HG03558 (cell line): ENCODE measurements at regions not wholly inside any gene's neighbourhood (a gene's known extent, or its start where the extent isn't known, plus 50 kb on each side); places are given as distances from the start of the nearest gene placed in this dataset.
"Not testable (repeated sequence)": the region's sequence is repeated elsewhere in the genome, so short reads cannot be mapped to it uniquely, and the experiment has no call there.

Source experiments
- ATAC-seq: cut with Tn5 transposase; IDR thresholded peaks from one replicate; pipeline ENCODE4 v1.9.1; 2021; ENCODE audit warnings: moderate number of reproducible peaks; ENCODE audit not compliant: unreplicated experiment; ENCODE audit errors: extremely low read depth

GRCh38 chr3:77707281-77707680 is 667.4 kb downstream of the ROBO2 start:
- ATAC-seq, result no peak

- no peak for ATAC-seq
These were observed 669.3 kb downstream of the ROBO2 start for GRCh38 chr3:77709155-77709554.

DNA sequence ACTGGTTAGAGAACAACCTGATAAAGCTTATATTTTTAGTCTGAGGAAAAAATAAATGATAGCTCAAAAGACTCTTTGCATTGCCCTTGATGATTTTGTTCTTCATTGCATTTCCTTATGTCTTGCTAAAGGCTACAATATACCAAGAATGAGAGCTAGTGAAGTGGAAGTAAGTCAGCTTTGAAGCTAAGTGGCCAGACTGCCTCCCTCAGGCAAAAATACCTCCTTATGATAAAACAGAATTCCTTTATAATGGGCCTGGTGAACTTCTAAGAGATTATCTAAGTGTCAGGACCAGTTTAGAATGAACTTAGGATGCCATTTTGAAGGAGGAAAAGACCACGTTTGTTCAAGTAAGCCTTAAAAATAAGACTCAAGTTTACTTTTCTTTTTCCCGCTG is 678.4 kb downstream of the ROBO2 start:
- no peak for ATAC-seq

DNA sequence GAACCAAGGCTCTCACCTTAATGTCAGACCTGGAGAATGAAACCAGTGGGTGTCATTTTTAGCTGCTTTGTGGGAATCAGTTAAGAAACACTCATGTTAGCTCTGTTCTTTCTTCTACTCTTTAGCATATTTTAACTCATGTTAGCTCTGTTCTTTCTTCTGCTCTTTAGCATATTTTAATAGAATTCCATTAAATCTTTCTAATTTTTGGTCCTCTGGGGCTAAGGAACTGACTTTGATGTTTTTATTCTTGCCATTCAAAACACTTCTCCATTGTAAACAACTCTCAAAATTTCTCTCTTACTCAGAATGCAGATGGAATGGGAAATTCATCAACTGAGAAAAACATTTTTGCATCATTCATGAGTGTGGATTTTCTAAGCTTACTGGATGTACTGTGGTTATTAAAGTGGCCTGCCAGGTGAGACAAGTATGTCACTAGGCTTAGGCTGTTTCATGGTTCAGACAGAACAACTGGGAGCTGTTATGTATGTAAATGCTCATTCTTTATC is 680.6 kb downstream of the ROBO2 start:
- no peak for ATAC-seq

DNA sequence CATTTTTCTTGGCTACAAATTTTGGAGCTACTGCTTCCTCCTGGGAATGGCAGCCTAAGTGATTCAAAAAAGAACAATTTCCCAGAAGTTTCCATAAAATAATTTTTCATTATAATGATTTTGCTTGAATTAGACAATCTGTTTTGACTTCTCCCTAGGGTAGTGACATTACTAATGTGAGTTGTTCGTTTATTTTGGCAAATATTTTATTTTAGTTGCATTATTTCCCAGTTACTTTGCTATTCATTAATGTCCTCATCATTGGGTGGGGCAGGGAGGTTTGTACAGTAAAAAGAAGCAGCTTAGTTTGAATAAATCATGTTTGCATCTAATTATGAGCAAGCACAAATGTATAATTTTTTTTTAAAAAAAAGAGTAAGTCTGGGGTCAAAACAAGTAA is 686.6 kb downstream of the ROBO2 start:
- ATAC-seq, result no peak

DNA sequence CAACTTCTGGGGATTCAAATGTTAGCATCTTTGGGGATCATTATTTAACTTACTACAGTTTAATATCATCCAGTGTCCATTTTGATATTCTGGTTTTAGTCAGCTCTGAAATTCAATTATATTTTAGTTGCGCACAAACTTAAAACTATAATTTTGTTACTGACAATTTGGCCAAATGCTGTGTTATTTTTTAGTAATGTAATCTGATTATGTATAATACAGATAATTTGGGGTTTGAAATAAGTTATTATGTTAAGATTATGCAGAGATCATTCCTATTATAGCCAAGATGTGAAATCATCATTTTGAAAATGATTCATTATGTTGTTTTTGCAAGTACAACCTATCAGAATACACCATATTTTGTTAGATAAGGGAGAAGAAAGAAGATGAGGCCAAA is 706.1 kb downstream of the ROBO2 start:
- ATAC-seq, result no peak

- ATAC-seq, result no peak
These were observed 707.0 kb downstream of the ROBO2 start for GRCh38 chr3:77746892-77747291.

DNA sequence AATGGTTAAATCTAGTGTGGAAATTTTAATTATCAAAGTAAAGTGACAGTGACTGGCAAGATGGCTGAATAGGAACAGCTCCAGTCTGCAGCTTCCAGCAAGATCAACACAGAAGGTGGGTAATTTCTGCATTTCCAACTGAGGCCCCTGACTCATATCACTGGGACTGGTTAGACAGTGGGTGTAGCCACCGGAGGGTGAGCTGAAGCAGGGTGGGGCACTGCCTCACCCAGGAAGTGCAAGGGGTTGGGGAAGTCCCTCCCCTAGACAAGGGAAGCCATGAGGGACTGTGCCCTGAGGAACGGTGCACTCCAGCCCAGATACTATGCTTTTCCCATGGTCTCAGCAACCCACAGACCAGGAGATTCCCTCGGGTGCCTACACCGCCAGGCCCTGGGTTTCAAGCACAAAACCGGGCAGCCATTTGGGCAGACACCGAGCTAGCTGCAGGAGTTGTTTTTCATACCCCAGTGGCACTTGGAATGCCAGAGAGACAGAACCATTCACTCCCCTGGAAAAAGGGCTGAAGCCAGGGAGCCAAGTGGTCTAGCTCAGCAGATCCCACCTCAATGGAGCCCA is 716.6 kb downstream of the ROBO2 start:
- ATAC-seq, result not testable (repeated sequence)

DNA sequence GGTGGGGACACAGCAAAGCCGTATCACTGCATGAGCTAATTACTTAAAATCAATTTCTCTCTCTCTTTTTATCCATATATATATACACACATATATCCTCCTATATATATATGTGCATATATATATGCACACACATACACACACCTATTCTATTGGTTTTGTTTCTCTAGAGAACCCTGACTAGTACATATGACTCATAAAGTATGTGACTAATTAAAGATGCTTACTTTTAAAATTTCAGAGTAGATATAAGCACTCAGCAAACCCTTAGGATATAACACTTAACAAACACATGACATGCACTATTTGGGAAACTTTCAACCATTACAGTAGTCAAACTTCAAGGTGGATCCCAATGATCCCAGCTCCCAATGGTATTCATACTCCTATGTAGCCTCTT is 732.6 kb downstream of the ROBO2 start:
- ATAC-seq, result no peak

DNA sequence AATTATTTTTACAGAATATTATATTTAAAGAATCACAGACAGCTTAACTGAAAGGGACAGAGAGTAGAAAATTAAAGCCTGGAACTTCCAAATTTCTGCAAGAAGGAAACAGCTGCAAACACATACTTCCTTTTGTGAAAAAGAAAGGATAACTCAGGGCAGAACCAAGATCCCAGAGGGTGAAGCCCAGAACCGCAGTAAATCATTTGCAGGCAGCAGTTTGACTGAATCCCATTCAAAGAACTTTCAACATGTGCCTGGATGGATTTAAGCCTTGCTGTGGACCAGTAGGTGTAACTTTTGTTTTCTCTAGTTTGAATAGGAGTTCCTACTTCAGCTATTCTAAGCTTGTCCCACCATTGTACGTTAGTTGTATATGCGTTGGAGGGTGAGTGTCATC is 733.2 kb downstream of the ROBO2 start:
- no peak for ATAC-seq

DNA sequence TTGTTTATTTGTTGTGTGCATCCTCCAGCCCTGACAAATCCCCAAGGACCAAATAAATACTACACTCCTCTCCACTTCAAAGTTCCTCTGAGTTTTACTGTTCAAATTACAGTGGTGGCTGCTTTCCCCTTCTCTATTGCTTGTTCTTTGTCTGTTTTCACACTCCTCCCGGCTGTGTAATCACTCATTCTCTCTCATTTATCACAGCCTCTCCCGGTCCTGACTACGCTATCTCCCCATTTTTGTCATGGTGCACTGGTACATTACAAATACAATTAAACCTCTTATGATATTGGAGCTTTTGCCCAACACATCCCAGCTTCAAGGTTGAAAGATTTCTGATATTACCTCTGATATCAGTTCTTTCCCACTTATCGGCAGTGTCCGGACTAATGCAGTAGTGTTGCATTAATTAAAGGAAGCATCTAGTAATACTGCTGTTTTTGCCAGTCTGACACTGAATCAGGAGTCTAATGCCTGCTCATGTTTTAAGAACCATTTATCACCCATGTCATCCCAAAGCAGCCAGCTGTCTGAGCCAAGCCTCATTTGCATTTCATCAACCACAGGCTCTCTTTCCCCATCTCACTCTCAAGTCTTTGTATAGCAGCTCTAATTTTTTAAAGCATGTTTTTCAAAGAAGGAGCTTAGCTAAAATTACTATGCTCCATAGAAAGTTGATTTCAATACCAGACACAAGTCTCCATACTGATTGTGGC is 740.5 kb downstream of the ROBO2 start:
- no peak for ATAC-seq

- no peak for ATAC-seq
These were observed 746.3 kb downstream of the ROBO2 start for GRCh38 chr3:77786216-77786615.

GRCh38 chr3:77795013-77795412 is 755.1 kb downstream of the ROBO2 start:
- ATAC-seq, result no peak

DNA sequence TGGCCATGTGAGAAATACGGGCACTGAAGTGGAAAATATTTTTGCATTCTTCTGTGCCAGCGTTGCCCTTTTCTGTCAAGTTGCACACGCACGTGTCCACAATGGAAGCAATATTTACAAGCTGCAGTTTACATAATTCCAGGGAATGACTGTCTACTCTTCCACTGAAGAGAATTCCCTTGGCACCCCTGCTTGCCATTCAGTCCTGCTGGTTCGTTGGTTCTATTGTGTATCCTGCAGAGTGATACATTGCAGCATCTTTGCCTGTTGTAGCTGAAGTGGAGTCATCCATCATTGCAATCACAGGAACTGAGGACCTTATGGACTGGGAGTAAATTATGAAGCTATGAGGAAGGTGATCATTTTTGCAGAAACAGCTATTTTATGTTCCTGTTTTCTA is 759.4 kb downstream of the ROBO2 start:
- ATAC-seq, result no peak

- no peak for ATAC-seq
These were observed 761.0 kb downstream of the ROBO2 start for GRCh38 chr3:77800893-77801292.

- ATAC-seq, result no peak
These were observed 767.4 kb downstream of the ROBO2 start for GRCh38 chr3:77807312-77807711.

DNA sequence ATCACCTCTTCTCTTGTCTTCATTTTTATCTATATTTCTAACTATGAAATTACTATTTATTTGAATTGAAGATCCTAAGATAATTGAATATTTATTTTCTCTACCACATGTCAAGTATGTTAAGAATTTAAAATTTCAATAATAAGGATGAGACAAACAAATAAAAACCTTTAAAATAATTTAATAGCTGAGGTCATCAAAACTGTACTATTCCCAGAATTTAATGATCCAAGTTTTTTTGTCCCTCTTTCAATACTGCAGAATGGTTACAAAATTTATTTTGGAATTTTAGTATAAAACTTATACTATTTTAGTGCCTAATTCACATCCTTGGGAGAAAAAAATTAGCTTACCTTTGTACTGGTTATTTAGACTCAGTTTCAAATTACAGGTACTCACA is 774.9 kb downstream of the ROBO2 start:
- no peak for ATAC-seq

GRCh38 chr3:77815467-77815866 is 775.6 kb downstream of the ROBO2 start:
- no peak for ATAC-seq

- no peak for ATAC-seq
These were observed 776.5 kb downstream of the ROBO2 start for GRCh38 chr3:77816366-77816765.

DNA sequence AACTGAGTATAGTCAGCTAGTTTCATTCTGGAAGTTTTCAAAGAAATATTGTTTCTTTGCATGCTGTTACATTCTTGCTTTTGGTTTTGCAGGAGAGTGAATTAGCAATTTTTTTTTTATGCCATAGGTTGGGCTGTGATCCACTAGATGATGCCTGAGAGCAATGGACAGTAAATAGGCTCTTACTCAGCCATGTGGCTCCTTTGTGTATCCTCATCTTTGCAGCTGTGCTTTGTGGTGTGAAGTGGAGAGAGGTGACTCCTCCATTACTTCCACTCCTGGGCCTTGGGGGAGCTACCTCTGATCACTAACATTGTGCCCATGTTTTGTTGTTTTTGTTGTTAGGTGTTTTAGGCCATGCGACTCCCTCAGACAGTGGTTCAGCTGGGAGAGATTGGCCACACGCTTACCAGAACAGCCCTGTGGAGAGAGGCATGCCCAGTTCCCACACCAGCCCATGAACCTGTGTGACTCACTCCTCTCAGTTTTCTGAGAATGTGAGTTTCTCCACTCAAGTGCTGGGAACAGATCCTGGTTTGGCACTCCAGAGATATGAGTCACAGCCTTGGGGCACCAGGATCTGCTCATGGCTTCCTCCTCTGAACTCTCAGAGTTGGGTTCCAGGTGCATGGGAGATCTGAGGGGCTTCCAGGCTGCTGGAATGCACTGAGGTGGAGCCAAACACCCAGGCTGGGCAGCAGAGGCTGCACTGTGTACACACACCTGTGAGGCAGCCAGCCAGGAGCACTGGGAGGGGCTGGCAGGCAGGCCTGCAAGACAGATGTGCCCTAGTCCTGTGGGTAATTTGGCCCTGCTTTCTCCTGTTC is 785.3 kb downstream of the ROBO2 start:
- no peak for ATAC-seq

GRCh38 chr3:77835921-77836320 is 796.0 kb downstream of the ROBO2 start:
- no peak for ATAC-seq
